WI38 (cell line): ENCODE measurements at regions not wholly inside any gene's neighbourhood (a gene's known extent, or its start where the extent isn't known, plus 50 kb on each side); places are given as distances from the start of the nearest gene placed in this dataset.
"Not testable (repeated sequence)": the region's sequence is repeated elsewhere in the genome, so short reads cannot be mapped to it uniquely, and the experiment has no call there.

ENCODE experiments used
- H3K4me3 ChIP-seq: 2 replicates; pipeline ENCODE4 v1.5.1; 2011; ENCODE audit warnings: low read depth, mild to moderate bottlenecking, control low read depth, low read length
- CTCF ChIP-seq: IDR thresholded peaks from 2 replicates; pipeline ENCODE4 v1.5.1; 2012; ENCODE audit warnings: low read depth, mild to moderate bottlenecking, control low read depth, low read length

- peak overlapping the region; percentile 52 for H3K4me3 ChIP-seq
- TF ChIP-seq CTCF, result no peak
Observed at GRCh38 chr6:28794175-28795002, 129.4 kb downstream of the TRIM27 start.

- not testable (repeated sequence) for H3K4me3 ChIP-seq
Observed at GRCh38 chr6:28800647-28801046, 123.1 kb downstream of the TRIM27 start.

GRCh38 chr6:28802417-28803336 is 121.1 kb downstream of the TRIM27 start:
- H3K4me3 ChIP-seq, result no peak overlapping the region
- no peak for TF ChIP-seq CTCF

- no peak for TF ChIP-seq CTCF
- no peak overlapping the region for H3K4me3 ChIP-seq
Observed at GRCh38 chr6:28803337-28803709, 120.5 kb downstream of the TRIM27 start.

GRCh38 chr6:28807682-28808280 is 116.0 kb downstream of the TRIM27 start:
- TF ChIP-seq CTCF, result no peak
- H3K4me3 ChIP-seq, result peak overlapping the region; percentile 51

- TF ChIP-seq CTCF, result no peak
Observed at GRCh38 chr6:28808383-28808782, 115.4 kb downstream of the TRIM27 start.

GRCh38 chr6:28809947-28810658 is 113.7 kb downstream of the TRIM27 start:
- TF ChIP-seq CTCF, result no peak
- peak overlapping the region; percentile 60 for H3K4me3 ChIP-seq

More at GRCh38 chr6:28808383-28808782, 115.4 kb downstream of the TRIM27 start:
- peak overlapping the region; percentile 51 for H3K4me3 ChIP-seq
